IPS-18c (cell line): ENCODE measurements at regions not wholly inside any gene's neighbourhood (a gene's known extent, or its start where the extent isn't known, plus 50 kb on each side); places are given as distances from the start of the nearest gene placed in this dataset.

Experiments used
- H3K4me3 ChIP-seq: 2 replicates; pipeline ENCODE4 v1.7.0; 2013; ENCODE audit warnings: low read depth, mild to moderate bottlenecking, low read length, moderate library complexity; ENCODE audit not compliant: insufficient read depth
- H3K9me3 ChIP-seq: one replicate; pipeline ENCODE4 v1.6.1; 2013; ENCODE audit warnings: mild to moderate bottlenecking, low read length, moderate library complexity; ENCODE audit not compliant: control insufficient read depth, insufficient read depth

- H3K4me3 ChIP-seq: no peak overlapping the region
- H3K9me3 ChIP-seq: peaks cover 2% of the 10 kb centered on the region
Measured at GRCh38 chr2:129734343-129735034, 245.0 kb upstream of the RAB6C start.

- peaks cover 2% of the 10 kb centered on the region for H3K9me3 ChIP-seq
- H3K4me3 ChIP-seq: no peak overlapping the region
Measured at GRCh38 chr2:129735576-129735975, 243.9 kb upstream of the RAB6C start.

- Histone ChIP-seq H3K9me3 (peaks cover 2% of the 10 kb centered on the region), H3K4me3 (no peak overlapping the region)
Measured at GRCh38 chr2:129737660-129738527, 241.6 kb upstream of the RAB6C start.

- H3K4me3 ChIP-seq: no peak overlapping the region
- peaks cover 2% of the 10 kb centered on the region for H3K9me3 ChIP-seq
Measured at GRCh38 chr2:129738799-129739198, 240.7 kb upstream of the RAB6C start.

- Histone ChIP-seq H3K4me3 (no peak overlapping the region), H3K9me3 (peaks cover 2% of the 10 kb centered on the region)
Measured at GRCh38 chr2:129740504-129740903, 239.0 kb upstream of the RAB6C start.

- peaks cover 2% of the 10 kb centered on the region for H3K9me3 ChIP-seq
Measured at GRCh38 chr2:129741165-129741564, 238.3 kb upstream of the RAB6C start.

GRCh38 chr2:129741623-129742022, 237.8 kb upstream of the RAB6C start:
- H3K9me3 ChIP-seq: peaks cover 2% of the 10 kb centered on the region
- H3K4me3 ChIP-seq: no peak overlapping the region

More at GRCh38 chr2:129741165-129741564, 238.3 kb upstream of the RAB6C start:
- no peak overlapping the region for H3K4me3 ChIP-seq

GRCh38 chr2:129742415-129743180, 236.9 kb upstream of the RAB6C start:
- no peak overlapping the region for H3K4me3 ChIP-seq
- H3K9me3 ChIP-seq: peaks cover 2% of the 10 kb centered on the region

- Histone ChIP-seq H3K4me3 (no peak overlapping the region), H3K9me3 (no peaks in the 10 kb centered on the region)
Measured at GRCh38 chr2:129744141-129744540, 235.3 kb upstream of the RAB6C start.

- Histone ChIP-seq H3K9me3 (no peaks in the 10 kb centered on the region), H3K4me3 (no peak overlapping the region)
Measured at GRCh38 chr2:129744649-129745048, 234.8 kb upstream of the RAB6C start.

- Histone ChIP-seq H3K9me3 (no peaks in the 10 kb centered on the region), H3K4me3 (no peak overlapping the region)
Measured at GRCh38 chr2:129747500-129748125, 231.9 kb upstream of the RAB6C start.

GRCh38 chr2:129748250-129748649, 231.2 kb upstream of the RAB6C start:
- Histone ChIP-seq H3K9me3 (no peaks in the 10 kb centered on the region), H3K4me3 (no peak overlapping the region)

GRCh38 chr2:129748653-129749052, 230.8 kb upstream of the RAB6C start:
- Histone ChIP-seq H3K4me3 (no peak overlapping the region), H3K9me3 (no peaks in the 10 kb centered on the region)

- Histone ChIP-seq H3K9me3 (no peaks in the 10 kb centered on the region), H3K4me3 (no peak overlapping the region)
Measured at GRCh38 chr2:129751409-129751808, 228.1 kb upstream of the RAB6C start.

GRCh38 chr2:129752176-129752575, 227.3 kb upstream of the RAB6C start:
- H3K9me3 ChIP-seq: no peaks in the 10 kb centered on the region
- H3K4me3 ChIP-seq: no peak overlapping the region

- Histone ChIP-seq H3K9me3 (no peaks in the 10 kb centered on the region), H3K4me3 (no peak overlapping the region)
Measured at GRCh38 chr2:129752686-129753085, 226.8 kb upstream of the RAB6C start.

- Histone ChIP-seq H3K4me3 (no peak overlapping the region), H3K9me3 (no peaks in the 10 kb centered on the region)
Measured at GRCh38 chr2:129753261-129753660, 226.2 kb upstream of the RAB6C start.
